GM18861 (cell line): ENCODE measurements at regions not wholly inside any gene's neighbourhood (a gene's known extent, or its start where the extent isn't known, plus 50 kb on each side); places are given as distances from the start of the nearest gene placed in this dataset.
A peak's percentile ranks its signal among the peaks of the same experiment; 100 is the strongest.
"Not testable (repeated sequence)": the region's sequence is repeated elsewhere in the genome, so short reads cannot be mapped to it uniquely, and the experiment has no call there.

ENCODE experiments used
- ATAC-seq: cut with Tn5 transposase; IDR thresholded peaks from one replicate; pipeline ENCODE4 v1.9.1; 2021; ENCODE audit not compliant: unreplicated experiment

DNA sequence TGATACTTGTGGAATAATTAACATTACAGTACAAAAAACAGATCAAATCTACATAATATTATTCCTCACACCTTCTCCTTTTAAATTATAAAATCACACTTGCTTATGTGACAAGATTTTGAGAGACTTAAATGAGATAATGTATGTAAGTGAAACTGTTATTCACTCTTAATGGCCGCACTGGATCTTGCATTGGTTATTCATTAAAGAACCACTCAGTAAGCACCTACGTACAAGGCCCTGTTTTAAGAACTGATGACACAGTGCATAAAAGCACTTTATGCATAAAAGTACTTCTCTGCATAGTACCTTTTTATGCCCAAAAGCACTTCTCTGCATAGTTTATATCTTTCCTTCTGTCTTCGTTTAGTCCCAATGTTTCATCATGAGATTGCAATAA, 172.1 kb downstream of the GOLGA6L6 start:
- ATAC-seq, result no peak

DNA sequence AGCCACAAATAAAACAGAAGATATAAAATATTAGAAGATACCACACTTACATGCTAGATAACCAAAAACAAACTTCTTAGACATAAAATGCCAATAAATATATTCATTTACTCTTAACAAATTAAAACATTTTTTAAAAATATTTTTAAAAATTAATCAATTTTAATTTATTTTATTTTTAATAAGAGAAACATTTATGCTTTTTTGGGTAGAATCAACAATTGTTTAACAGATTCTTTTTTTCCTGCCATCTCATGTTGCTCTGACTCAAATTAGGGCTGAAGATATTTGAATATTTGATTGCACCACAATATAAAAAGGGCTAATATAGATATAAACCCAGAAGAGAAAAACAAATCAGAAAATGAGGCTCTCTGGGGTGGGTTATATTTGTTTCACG, 172.6 kb downstream of the GOLGA6L6 start:
- no peak for ATAC-seq

DNA sequence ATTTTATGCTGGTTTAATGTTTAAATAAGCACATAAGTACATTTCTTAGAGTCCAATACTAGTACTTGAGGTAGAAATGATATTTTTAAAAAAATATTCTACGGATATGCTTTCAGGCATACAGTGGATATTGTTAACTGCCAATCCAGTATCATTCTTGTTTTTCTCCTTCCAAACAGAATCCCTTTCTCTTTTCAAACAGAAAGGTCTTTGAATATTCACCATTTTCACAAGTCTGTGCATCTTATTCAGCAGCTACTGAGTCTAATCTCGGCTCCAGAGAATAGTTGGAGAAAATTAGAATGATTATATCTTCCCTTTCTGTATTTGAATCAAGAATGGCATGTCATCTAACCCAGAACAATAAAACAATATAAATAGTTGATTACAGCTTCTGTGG, 174.5 kb downstream of the GOLGA6L6 start:
- no peak for ATAC-seq

DNA sequence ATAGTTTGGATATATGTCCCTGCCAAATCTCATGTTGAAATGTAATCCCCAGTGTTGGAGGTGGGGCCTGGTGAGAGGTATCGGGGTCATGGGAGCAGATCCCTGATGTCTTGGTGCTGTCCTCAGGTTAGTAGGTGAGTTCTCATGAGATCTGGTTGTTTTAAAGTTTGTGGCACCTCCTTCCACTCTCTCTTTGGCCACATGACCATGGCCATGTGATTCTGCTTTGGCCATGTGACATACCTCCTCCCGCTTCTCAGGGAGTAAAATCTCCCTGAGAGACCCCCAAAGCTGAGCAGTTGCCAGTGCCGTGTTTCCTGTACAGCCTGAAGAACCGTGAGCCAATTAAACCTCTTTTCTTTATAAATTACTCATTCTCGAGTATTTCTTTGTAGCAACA, 178.0 kb downstream of the GOLGA6L6 start:
- not testable (repeated sequence) for ATAC-seq

DNA sequence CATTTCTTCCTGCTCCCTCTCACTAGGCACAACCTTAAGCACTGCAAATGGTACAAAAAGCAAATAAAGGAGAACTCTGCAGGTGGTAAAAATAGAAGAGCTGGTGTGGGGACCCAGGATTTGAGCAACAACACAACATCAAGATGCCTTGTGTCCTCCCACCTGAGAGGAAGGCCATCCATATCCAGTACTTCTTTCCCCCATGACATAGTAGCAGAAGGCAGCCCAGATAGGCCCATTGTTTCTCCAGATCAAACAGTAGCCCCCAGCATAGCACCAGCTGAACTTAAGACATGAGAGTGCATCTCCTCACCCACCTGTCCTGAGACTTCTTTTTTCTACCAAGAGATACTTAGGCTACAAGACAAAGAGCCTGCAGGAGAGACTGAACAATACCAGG, 180.5 kb downstream of the GOLGA6L6 start:
- no peak for ATAC-seq

DNA sequence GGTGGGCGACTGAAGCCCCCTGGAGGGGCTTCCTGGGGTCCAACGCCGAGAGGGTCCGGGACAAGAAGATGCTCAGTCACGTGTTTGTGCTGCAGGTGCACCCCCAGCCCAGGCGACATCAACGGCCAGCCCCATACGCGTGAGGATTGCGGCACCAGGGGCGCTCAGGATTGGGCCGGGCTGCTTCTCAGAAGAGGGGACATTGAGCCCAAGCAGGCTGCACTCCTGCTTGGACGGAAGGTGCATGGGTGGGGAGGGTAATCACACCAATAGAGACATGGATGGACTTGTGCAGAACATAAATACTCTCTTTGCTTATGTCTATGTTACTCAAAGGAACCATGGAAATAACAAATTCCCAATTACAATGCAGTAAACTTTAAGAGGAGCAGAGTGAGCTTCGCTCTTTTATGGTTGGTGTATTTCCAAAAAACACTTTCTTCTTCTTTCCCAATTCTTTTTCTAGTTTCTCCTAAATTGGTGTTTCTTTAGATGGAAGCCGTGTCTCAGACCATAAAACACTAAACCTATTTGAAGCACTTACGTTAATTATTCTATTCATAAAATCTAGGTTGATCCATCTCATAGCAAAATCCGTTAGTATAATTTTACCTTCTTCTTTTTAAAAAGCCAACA, 182.7 kb downstream of the GOLGA6L6 start:
- ATAC-seq, result no peak

DNA sequence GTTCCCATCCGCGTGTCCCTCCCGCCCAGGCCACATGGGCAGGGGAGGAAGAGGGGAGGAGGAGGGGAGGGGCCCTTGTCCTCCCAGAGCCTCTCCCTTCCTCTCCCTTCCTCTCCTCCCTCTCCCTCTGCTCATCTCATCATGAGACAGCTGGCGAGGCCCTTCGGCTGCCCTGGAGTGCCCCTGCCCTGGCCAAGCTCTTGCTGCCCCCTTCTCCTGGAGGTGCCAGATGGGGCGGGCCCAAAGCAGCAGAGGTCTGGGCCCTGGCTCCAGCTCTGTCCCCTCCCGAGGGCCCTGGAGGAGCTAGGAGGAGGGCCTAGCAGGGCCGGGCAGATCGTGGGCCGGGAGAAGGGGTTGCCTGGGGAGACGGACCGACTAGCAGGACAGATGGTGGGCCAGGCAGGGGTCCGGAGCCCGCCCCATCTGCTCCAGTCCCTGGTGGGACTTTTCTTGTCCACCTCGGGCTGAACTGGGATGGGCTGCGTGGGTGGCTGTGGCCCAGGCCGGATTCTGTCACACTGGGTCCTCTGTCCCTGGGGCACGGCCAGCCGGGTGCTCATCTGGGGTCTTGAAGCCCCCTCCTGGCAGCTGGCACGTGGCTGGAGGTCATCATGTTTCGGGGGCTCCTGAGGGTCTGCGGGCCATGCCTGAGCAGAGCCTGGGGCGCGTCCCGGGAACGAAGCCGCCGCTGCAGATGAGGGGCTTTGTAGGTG, 183.4 kb downstream of the GOLGA6L6 start:
- no peak for ATAC-seq

DNA sequence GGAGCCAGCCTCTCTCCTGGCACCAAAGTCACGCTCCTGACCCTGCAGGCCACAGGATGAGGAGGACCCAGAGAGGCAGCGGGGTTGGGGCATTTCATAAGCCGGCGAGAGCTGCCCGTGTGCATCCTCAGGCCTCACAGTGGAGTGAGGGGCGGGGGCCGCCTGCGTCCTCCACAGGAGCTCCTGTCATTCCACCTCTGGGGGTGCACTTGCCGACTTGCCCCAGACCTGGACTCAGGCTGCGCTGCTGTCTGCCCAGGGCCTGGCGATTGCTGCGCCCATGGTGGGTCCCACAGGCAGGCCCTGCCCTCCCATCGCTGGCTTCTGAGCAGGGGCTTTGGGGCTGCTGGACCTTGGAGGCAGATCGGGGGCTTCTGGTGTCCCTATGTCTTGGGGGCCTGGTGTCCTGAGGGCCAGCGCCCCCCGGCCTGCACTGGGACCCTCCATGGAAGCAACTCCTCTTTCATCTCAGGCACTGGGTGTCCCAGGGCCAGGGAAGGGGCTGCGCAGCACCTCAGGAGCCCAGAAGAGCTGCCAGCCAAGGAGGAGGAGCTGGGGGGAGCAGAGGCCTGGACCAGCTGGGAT, 184.0 kb downstream of the GOLGA6L6 start:
- ATAC-seq, result no peak

DNA sequence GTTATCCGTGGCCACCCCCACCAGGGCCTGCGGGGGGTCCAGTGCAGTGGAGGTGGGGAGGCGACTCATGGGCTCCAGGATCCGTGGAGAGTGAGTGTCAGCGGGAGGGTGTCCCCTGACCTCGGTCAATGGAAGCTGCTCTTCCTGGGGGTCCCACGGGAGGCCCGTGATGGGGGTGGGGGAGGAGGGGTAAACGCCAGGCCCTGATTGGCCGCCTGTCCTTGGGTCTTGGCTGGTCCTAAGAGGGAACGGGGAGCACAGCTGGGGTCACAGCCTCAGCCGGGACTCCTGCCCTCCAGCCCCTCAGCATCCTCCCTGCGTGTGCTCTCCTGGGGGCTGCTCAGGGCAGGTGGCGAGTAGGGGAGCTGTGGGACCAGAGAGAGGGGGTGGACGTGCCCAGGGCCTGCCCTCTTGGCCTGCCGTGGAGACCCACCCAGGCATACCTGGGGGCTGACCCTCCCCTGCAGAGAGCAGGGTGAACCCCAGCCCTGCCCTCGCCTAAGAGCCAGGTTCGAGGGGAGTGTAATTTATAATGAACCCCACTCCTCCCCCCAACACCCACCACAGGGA, 184.6 kb downstream of the GOLGA6L6 start:
- no peak for ATAC-seq

DNA sequence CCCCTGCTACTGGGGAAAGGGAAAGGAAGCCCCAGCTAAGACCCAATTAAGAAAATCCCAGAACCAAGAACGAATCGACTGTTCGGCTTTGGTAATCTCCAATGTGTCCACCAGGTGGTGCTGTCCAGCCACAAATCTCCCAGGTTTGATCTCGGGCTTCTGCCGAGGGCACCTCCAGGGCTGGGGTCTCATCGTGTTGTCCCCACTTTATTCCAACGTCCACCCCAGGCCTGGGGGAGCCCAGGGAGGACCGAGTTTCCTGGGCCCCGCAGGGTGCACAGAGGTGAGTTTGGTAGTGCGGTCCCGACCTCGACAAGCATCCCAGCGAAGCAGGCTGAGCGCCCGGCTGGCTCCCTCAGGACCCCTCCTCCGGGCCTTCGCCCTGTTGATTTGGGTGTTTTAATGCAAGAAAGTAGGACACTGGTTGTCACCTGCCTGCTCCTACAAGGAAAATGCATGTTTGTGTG, 185.1 kb downstream of the GOLGA6L6 start:
- ATAC-seq, result peak; percentile 55

DNA sequence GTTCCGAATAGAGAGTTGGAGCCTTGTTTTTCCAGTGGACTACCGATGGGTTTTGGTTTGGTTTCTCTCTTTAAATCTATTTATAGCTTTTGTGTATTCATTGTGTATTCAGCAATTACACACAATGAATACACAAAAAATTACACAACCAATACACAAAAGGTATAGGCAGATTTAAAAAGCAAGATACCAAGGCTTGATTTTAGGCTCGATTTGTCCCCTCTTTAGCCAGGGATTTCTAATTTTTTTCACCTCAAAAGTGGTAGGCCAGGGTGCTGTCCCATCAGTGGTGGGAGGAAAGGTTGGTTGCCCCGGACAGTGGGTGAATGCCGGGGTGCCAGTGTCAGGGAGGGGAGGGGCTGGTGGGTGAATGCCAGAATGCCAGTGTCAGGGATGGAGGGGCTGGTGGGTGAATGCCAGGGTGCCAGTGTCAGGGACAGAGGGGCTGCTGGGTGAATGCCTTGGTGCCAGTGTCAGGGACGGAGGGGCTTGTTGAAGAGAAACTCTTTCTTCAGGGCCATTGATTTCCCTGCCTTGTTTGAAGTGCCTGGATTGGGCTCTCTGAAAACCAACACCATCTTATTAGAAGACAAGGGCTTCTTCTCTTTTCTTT, 186.2 kb downstream of the GOLGA6L6 start:
- ATAC-seq, result no peak

DNA sequence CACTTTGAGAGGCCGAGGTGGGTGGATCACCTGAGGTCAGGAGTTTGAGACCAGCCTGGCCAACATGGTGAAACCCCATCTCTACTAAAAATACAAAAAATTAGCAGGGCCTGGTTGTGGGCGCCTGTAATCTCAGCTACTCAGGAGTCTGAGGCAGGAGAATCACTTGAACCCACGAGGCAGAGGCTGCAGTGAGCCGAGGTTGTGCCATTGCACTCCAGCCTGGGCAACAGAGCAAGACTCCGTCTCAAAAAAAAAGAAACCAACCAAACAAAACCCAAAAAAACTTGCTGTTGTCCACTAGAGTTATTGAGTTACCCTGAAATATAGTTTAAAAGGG, 186.7 kb downstream of the GOLGA6L6 start:
- not testable (repeated sequence) for ATAC-seq

DNA sequence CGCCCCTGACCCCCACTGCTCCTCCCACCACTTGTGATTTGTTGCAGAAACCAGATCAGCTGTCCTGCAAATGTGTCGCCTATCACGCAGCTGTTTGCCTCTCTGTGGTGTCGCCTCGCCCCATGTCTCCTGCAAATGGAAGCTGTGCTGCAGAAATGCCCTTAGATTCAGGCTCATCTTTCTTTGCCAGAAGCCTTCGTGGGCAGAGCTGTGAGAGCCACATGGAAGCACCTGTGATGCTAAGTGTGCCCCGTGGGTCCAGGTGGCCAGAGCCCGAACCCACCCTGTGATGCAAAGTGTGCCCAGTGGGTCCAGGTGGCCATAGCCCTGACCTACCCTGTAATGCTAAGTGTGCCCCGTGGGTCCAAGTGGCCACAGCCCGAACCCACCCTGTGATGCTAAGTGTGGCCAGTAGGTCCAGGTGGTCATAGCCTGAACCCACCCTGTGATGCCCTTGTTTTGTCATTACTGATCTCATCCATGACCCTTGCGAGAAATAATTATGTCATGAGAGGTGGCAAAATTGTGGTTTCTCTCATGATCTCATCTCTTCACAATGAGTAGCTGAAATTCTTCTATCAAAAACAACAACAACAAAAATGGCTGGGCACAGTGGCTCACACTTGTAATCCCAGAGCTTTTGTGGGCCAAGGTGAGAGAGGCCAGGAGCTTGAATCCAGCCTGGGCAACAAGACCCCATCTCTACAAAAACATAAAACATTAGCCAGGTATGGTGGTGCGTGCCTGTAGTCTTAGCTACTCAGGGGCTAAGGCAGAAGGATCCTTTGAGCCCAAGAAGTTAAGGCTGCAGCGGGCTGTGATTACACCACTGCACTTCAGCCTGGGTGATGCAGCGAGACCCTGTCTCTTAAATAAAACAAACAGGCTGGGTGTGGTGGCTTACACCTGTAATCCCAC, 187.4 kb downstream of the GOLGA6L6 start:
- no peak for ATAC-seq

DNA sequence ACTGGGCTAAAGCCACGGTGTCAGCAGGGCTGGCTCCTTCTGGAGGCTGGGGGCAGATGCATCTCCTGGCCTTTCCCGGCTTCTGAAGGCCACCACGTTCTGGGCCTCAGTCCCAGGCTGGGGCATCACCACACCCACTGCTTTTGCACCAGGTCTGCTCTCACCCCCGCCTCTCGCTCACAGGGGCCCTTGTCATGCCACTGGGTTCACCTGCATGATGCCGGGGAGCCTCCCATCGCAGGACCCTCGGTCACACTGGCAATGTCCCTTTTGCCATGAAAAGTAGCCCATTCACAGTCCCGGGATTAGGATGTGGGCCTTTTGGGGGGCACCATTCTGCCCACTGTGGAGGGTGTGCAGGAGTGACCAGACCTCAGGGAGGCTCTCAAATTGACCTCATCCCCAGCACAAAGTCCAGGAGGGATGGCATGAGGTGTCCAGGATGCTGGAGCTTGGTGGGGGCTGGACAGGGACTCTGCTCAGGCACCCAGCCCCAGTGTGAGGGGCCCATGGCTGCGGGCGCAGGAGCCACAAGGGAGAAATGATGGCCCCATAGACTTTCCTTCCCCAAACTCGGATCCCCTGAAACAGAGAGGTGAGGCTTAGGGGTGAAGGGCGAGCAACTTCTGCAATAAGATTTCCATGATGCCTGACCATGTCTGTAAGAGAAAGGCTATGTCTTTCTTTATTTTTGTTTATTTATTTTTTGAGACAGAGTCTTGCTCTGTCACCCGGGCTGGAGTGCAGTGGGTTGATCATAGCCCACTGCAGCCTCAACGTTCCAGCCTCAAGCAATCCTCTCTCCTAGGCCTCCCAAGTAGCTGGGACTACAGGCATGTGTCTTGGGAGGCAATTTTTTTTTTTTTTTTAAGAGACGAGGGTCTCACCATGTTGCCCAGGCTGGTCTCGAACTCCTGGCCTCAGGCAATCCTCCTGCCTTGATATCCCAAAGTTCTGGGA, 189.1 kb downstream of the GOLGA6L6 start:
- no peak for ATAC-seq

DNA sequence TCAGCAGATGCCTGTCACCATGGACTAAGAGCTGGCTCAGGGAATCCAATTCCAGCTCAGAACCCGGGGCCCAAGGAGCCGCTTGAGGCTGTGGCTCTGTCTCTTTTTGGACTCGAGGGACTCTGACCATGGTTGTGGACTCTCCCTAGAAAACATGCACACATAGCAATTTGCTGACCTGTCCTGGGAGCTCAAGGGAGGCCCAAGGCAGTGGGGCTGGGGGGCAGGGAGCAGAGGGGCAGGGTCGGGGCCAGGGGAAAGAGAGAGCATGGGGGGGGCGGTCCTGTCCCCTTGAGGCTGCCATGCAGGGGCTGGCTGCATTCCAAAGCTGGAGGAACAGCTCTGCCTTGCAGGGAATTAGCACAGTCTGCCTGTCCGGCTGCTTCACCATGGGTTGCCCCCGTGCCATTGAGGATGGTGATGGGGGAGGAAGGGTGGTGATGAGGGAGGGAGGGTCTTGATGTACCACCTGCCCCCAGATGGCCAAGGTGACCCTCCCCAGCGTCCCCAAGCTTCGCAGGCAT, 190.1 kb downstream of the GOLGA6L6 start:
- ATAC-seq, result no peak

DNA sequence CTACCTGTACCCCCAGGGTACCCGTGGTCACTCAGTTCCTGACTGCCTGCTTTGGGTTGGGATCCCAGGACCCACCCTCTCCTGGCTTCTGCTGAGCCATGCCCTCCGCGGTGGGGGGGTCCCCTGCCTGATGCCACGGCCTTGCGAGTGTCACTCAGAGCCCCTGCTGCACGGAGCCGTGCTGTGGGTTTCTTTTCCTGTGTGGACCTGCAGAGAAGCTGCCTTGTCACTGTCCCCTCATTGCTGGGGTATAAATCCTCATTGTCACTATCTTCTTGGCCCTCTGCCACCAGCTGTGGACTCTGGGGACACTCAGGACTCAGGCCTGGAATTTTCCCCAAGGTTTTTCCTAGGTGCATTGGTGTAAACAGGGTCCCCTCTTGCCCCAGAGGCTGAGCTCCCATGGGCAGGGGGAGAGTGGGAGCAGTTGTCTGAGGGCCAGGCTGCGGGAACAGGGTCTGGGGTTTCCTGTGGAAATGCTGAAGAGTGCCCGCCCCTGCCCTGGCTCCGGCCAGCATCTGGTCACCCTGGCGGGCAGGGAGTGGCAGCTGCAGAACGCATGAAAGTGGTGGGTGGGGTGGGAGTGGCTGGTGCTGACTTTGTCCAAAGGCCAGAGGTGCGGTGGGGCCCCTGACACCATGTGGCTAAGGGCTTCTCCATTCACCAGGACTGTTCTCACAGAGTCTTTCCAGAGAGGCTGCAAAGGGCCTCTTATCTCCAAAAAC, 191.7 kb downstream of the GOLGA6L6 start:
- ATAC-seq, result no peak

DNA sequence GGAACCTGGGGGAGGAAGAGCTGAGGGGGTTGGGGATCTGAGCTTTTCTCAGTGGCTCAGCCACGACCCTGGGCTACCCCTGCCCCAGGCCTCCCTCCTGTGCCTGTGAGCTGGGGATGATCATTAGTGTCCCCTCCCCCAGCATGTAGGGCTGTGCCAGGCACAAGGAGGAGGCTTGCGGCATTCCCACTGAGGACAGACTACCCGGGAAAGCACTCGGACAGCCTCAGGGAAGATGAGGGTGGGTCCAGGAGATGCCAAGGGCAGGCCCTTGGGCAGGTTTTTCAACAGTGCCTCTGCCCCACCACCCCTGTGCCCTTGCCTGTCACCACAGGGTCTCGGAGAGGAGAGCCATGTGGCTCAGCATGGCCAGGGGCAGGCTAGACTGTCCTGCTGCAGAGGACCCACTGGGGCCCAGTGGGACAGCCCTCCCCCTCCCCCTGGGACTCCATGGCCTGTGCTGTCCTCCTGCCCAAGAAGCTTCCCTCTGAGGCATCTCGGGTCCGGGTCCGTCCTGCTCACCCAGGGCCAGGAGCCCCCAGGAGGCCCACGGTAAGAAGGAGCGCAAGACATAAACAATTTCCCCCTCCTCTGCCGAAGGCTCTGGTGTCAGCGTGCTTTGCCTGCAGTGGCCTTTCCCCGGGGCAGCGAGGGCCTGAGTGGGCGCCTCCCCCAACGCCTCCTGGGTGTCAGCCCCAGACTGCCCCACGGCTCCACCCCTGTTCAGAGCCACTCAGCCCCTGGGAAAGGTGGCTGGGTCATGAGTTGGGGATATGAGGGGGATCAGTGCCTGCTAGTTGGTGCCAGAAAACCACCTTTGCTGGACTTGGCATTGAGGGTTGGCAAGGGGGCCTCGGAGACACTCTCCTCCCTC, 192.5 kb downstream of the GOLGA6L6 start:
- ATAC-seq, result no peak
